Panc1 (cell line): ENCODE measurements at regions not wholly inside any gene's neighbourhood (a gene's known extent, or its start where the extent isn't known, plus 50 kb on each side); places are given as distances from the start of the nearest gene placed in this dataset.

Source experiments
- CTCF ChIP-seq: fragments of 450-650 bp; IDR thresholded peaks from 2 replicates; pipeline ENCODE4 v1.5.1; 2017; ENCODE audit warnings: mild to moderate bottlenecking
- POLR2AphosphoS5 ChIP-seq: IDR thresholded peaks from 2 replicates; pipeline ENCODE4 v1.6.1; 2012; ENCODE audit warnings: mild to moderate bottlenecking, low read depth, low read length, moderate library complexity
- REST ChIP-seq, 2 experiments: IDR thresholded peaks; 2 replicates each; pipeline ENCODE4 v1.6.1; 2011 to 2012; ENCODE audit warnings: low read depth in 2 of 2, control low read depth in 1 of 2, low read length in 1 of 2, mild to moderate bottlenecking in 1 of 2, moderate library complexity in 1 of 2; ENCODE audit not compliant: insufficient read depth in 1 of 2
- SIN3A ChIP-seq: IDR thresholded peaks from 2 replicates; pipeline ENCODE4 v1.6.1; 2012; ENCODE audit warnings: low read depth, mild to moderate bottlenecking, low read length, moderate library complexity, borderline replicate concordance; ENCODE audit not compliant: insufficient read depth

- TF ChIP-seq CTCF, result peak; percentile 65; the same call in 1 of the 2 replicates
- TF ChIP-seq REST (IDR thresholded peaks at IDR 0.05; ENCODE audit: insufficient read depth in 1 of 2, low read depth in 2 of 2, low read length in 1 of 2), result no peak
- no peak for TF ChIP-seq SIN3A
- no peak for TF ChIP-seq POLR2AphosphoS5
These were observed 112.9 kb upstream of the AGA start for GRCh38 chr4:177555007-177555574.
